KMS-11 (cell line): ENCODE measurements at regions not wholly inside any gene's neighbourhood (a gene's known extent, or its start where the extent isn't known, plus 50 kb on each side); places are given as distances from the start of the nearest gene placed in this dataset.

Source experiments
- H2AFZ ChIP-seq: fragments of 200-600 bp; sonication (generic); 2 replicates; pipeline ENCODE4 v1.6.1; 2016; ENCODE audit warnings: antibody characterized with exemption, mixed run types, low read depth
- H3K27ac ChIP-seq: fragments of 200-600 bp; sonication (generic); 2 replicates; pipeline ENCODE4 v1.6.1; 2016; ENCODE audit warnings: mild to moderate bottlenecking, mixed run types
- H3K27me3 ChIP-seq: fragments of 200-600 bp; sonication (generic); 2 replicates; pipeline ENCODE4 v1.6.1; 2017; ENCODE audit warnings: mild to moderate bottlenecking, low read depth, mixed run types, moderate library complexity; ENCODE audit not compliant: insufficient read depth
- H3K36me3 ChIP-seq: fragments of 200-600 bp; sonication (generic); 2 replicates; pipeline ENCODE4 v1.6.1; 2017; ENCODE audit warnings: mild to moderate bottlenecking, mixed run types; ENCODE audit not compliant: insufficient read depth
- H3K4me1 ChIP-seq: fragments of 200-600 bp; sonication (generic); 2 replicates; pipeline ENCODE4 v1.6.1; 2016; ENCODE audit warnings: mild to moderate bottlenecking, low read depth, mixed run types; ENCODE audit not compliant: poor library complexity, severe bottlenecking
- H3K4me2 ChIP-seq: fragments of 200-600 bp; sonication (generic); 2 replicates; pipeline ENCODE4 v1.7.0; 2016; ENCODE audit warnings: mild to moderate bottlenecking, mixed run types
- H3K4me3 ChIP-seq: fragments of 200-600 bp; sonication (generic); IDR thresholded peaks from 2 replicates; pipeline ENCODE4 v1.6.1; 2017; ENCODE audit warnings: low read depth, low read length, mixed read lengths; ENCODE audit not compliant: insufficient read depth
- H3K79me2 ChIP-seq: fragments of 200-600 bp; sonication (generic); 2 replicates; pipeline ENCODE4 v1.6.1; 2016; ENCODE audit warnings: low read depth, mixed run types; ENCODE audit not compliant: insufficient read depth
- H3K9ac ChIP-seq: fragments of 200-600 bp; sonication (generic); 2 replicates; pipeline ENCODE4 v1.6.1; 2016; ENCODE audit warnings: mild to moderate bottlenecking, mixed run types
- H4K20me1 ChIP-seq: fragments of 200-600 bp; sonication (generic); 2 replicates; pipeline ENCODE4 v1.6.1; 2016; ENCODE audit warnings: mild to moderate bottlenecking, mixed run types; ENCODE audit not compliant: insufficient read depth
- TF ChIP-seq, protein P1 (sequence below): fragments of 200-600 bp; sonication (generic); conservative IDR thresholded peaks from 2 replicates; pipeline ENCODE4 v1.6.1; 2017; ENCODE audit warnings: low read depth, mild to moderate bottlenecking, antibody characterized with exemption, low read length, moderate library complexity, mixed read lengths

DNA sequence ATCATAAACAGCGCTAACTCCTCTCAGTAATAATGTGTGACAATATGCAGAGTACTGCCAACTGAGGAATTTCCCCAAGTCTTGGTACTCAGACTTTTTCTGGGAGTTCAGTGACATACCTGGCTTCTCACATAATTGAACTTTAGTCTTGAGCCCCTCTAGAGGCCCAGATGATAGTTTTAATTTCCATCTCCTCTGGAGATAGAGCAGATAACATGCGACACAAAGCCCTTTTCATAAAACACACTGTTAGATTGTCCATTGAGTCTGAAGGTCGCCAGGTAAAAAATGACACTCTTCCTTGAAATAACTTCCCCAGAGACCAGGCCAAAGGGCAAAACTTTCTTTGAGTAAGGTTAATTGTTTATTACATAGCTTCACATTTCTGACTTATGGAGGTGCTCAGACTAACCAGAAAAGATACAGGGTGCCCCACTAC lies 476.0 kb downstream of the RASEF start:
- no peak overlapping the region for H3K4me3 ChIP-seq
- no peak overlapping the region for H3K9ac ChIP-seq
- H3K27ac ChIP-seq = no peak overlapping the region
- TF ChIP-seq, protein P1, sequence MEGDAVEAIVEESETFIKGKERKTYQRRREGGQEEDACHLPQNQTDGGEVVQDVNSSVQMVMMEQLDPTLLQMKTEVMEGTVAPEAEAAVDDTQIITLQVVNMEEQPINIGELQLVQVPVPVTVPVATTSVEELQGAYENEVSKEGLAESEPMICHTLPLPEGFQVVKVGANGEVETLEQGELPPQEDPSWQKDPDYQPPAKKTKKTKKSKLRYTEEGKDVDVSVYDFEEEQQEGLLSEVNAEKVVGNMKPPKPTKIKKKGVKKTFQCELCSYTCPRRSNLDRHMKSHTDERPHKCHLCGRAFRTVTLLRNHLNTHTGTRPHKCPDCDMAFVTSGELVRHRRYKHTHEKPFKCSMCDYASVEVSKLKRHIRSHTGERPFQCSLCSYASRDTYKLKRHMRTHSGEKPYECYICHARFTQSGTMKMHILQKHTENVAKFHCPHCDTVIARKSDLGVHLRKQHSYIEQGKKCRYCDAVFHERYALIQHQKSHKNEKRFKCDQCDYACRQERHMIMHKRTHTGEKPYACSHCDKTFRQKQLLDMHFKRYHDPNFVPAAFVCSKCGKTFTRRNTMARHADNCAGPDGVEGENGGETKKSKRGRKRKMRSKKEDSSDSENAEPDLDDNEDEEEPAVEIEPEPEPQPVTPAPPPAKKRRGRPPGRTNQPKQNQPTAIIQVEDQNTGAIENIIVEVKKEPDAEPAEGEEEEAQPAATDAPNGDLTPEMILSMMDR = no peak
- no peaks in the 10 kb centered on the region for H3K4me1 ChIP-seq
- H3K36me3 ChIP-seq = no peaks in the 10 kb centered on the region
- no peaks in the 10 kb centered on the region for H4K20me1 ChIP-seq
- no peak overlapping the region for H2AFZ ChIP-seq
- H3K27me3 ChIP-seq = no peaks in the 10 kb centered on the region
- no peak overlapping the region for H3K4me2 ChIP-seq
- no peaks in the 10 kb centered on the region for H3K79me2 ChIP-seq

DNA sequence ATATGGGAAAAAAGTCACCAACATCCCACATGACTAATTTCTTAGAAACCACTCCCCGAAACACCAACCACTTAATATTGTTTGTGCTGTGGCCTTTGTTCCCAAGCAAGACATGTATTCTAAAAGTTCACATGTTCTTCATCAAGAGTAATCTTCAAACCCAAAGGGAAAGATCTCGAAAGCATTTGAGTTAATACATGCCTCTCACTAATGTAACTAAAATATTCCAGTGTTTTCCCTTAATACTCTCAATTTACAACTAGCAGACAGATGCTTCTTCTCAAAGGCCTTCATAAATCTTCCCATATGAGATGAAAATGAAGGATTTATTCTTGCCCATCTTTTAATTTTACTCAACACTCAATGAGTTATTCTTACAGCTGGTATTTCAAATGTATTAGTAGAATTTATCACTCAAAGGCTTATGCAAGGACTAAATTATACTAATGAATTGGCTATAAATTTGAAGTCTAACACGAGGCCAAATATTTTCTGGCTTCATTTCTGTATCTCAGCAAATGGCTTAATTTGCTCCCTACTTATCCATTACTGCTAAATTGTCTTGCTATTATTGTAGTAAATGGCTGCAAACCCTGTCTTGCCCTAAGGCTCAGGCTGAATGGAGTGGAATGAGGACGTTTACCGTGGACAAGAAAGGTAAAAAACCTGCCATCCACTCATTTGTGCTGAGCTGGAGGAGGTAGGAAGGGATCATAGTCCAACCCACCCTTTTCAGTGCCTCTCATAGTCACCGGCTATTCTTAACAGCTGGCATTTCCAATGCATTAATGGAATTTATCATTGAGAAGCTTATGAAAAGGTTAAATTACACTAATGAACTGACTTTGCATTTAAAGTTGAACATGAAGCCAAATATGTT lies 474.4 kb downstream of the RASEF start:
- TF ChIP-seq, protein P1 = no peak
- H3K36me3 ChIP-seq = no peaks in the 10 kb centered on the region
- no peak overlapping the region for H3K27ac ChIP-seq
- no peak overlapping the region for H3K9ac ChIP-seq
- no peak overlapping the region for H3K4me3 ChIP-seq
- H3K4me2 ChIP-seq = no peak overlapping the region
- H3K4me1 ChIP-seq = no peaks in the 10 kb centered on the region
- no peaks in the 10 kb centered on the region for H3K27me3 ChIP-seq
- no peak overlapping the region for H2AFZ ChIP-seq
- no peaks in the 10 kb centered on the region for H3K79me2 ChIP-seq
- H4K20me1 ChIP-seq = no peaks in the 10 kb centered on the region

DNA sequence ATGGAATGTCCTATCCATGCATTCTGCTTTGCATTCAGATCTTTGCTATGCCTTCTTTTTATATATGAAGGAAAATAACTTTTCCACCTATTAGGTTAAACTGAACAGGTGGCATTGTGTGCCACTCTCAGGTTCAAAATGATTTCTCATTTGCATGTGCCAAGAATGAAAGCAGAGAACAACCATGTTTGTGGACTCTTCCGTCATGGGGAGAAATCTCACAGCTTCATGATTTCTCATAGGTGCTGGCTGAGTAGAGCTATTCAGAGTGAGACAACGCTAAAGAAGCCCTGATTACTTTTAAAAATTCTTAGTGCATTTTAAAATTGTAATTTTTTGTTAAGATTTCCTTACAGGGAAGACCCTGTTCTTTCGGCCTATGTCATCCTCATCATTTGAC lies 472.1 kb downstream of the RASEF start:
- H3K4me3 ChIP-seq = no peak overlapping the region
- H3K36me3 ChIP-seq = no peaks in the 10 kb centered on the region
- no peaks in the 10 kb centered on the region for H3K27me3 ChIP-seq
- no peak overlapping the region for H3K9ac ChIP-seq
- no peak overlapping the region for H3K4me2 ChIP-seq
- TF ChIP-seq, protein P1 = no peak
- no peak overlapping the region for H2AFZ ChIP-seq
- H3K79me2 ChIP-seq = no peaks in the 10 kb centered on the region
- H3K27ac ChIP-seq = no peak overlapping the region
- no peaks in the 10 kb centered on the region for H3K4me1 ChIP-seq
- H4K20me1 ChIP-seq = no peaks in the 10 kb centered on the region

- Histone ChIP-seq H3K9ac (no peak overlapping the region), H3K4me1 (no peaks in the 10 kb centered on the region), H3K27ac (no peak overlapping the region), H4K20me1 (no peaks in the 10 kb centered on the region), H3K36me3 (no peaks in the 10 kb centered on the region), H3K4me3 (no peak overlapping the region), H3K79me2 (no peaks in the 10 kb centered on the region), H3K4me2 (no peak overlapping the region), H3K27me3 (no peaks in the 10 kb centered on the region), H2AFZ (no peak overlapping the region)
- TF ChIP-seq, protein P1 = no peak
Measured at GRCh38 chr9:82593501-82593900, 469.4 kb downstream of the RASEF start.
